H9 (cell line): ENCODE measurements at regions not wholly inside any gene's neighbourhood (a gene's known extent, or its start where the extent isn't known, plus 50 kb on each side); places are given as distances from the start of the nearest gene placed in this dataset.

Source experiments
- DNase-seq: peaks from one replicate; pipeline ENCODE4 v3.0.0-alpha.2; 2017
- H2AFZ ChIP-seq: one replicate; pipeline ENCODE4 v1.6.1; 2013; ENCODE audit warnings: mild to moderate bottlenecking, low read length, control low read depth, moderate library complexity
- H2AK5ac ChIP-seq: 2 replicates; pipeline ENCODE4 v1.6.1; 2013; ENCODE audit warnings: low read length, control low read depth, mixed read lengths; ENCODE audit not compliant: insufficient read length
- H2BK120ac ChIP-seq: one replicate; pipeline ENCODE4 v1.6.1; 2013; ENCODE audit warnings: low read depth, mild to moderate bottlenecking, low read length, control low read depth, inconsistent platforms; ENCODE audit not compliant: poor library complexity, severe bottlenecking
- H2BK12ac ChIP-seq: 2 replicates; pipeline ENCODE4 v1.6.1; 2013; ENCODE audit warnings: low read length, control low read depth, mixed read lengths, low read depth; ENCODE audit not compliant: insufficient read length
- H2BK15ac ChIP-seq: 2 replicates; pipeline ENCODE4 v1.6.1; 2013; ENCODE audit warnings: low read depth, low read length, control low read depth
- H2BK20ac ChIP-seq: one replicate; pipeline ENCODE4 v1.6.1; 2013; ENCODE audit warnings: low read depth, mild to moderate bottlenecking, low read length, control low read depth, inconsistent platforms; ENCODE audit not compliant: poor library complexity, severe bottlenecking
- H2BK5ac ChIP-seq: 2 replicates; pipeline ENCODE4 v1.6.1; 2013; ENCODE audit warnings: low read length, control low read depth, mixed read lengths; ENCODE audit not compliant: insufficient read length
- H3K14ac ChIP-seq: 2 replicates; pipeline ENCODE4 v1.6.1; 2013; ENCODE audit warnings: low read length, control low read depth; ENCODE audit not compliant: insufficient read depth
- H3K18ac ChIP-seq: 2 replicates; pipeline ENCODE4 v1.6.1; 2013; ENCODE audit warnings: low read depth, mild to moderate bottlenecking, mixed read lengths, low read length, control low read depth; ENCODE audit not compliant: insufficient read length
- H3K23ac ChIP-seq: 2 replicates; pipeline ENCODE4 v1.6.1; 2013; ENCODE audit warnings: low read length, control low read depth, mixed read lengths, low read depth; ENCODE audit not compliant: insufficient read length
- H3K23me2 ChIP-seq: 2 replicates; pipeline ENCODE4 v1.6.1; 2013; ENCODE audit warnings: low read depth, mild to moderate bottlenecking, mixed read lengths, low read length, control low read depth; ENCODE audit not compliant: insufficient read length, poor library complexity, severe bottlenecking
- H3K27ac ChIP-seq: 2 replicates; pipeline ENCODE4 v1.5.1; 2013; ENCODE audit warnings: low read length, control low read depth, mixed read lengths, low read depth; ENCODE audit not compliant: insufficient read length
- H3K27me3 ChIP-seq: 2 replicates; pipeline ENCODE4 v1.6.1; 2013; ENCODE audit warnings: low read length, control low read depth, inconsistent platforms; ENCODE audit not compliant: insufficient read depth
- H3K4ac ChIP-seq: 2 replicates; pipeline ENCODE4 v1.6.1; 2013; ENCODE audit warnings: low read depth, mild to moderate bottlenecking, control low read depth, inconsistent platforms, low read length, moderate library complexity
- H3K4me1 ChIP-seq: 2 replicates; pipeline ENCODE4 v1.6.1; 2013; ENCODE audit warnings: low read length, control low read depth, inconsistent platforms; ENCODE audit not compliant: insufficient read depth
- H3K4me2 ChIP-seq: 2 replicates; pipeline ENCODE4 v1.6.1; 2013; ENCODE audit warnings: low read length, control low read depth, mixed read lengths; ENCODE audit not compliant: insufficient read length, insufficient read depth
- H3K56ac ChIP-seq: 2 replicates; pipeline ENCODE4 v1.6.1; 2013; ENCODE audit warnings: low read depth, mild to moderate bottlenecking, mixed read lengths, low read length, control low read depth; ENCODE audit not compliant: insufficient read length
- H3K79me1 ChIP-seq: 2 replicates; pipeline ENCODE4 v1.6.1; 2013; ENCODE audit warnings: low read depth, mild to moderate bottlenecking, moderate library complexity, low read length, control low read depth, inconsistent platforms; ENCODE audit not compliant: insufficient read depth, poor library complexity, severe bottlenecking
- H3K79me2 ChIP-seq: 2 replicates; pipeline ENCODE4 v1.6.1; 2013; ENCODE audit warnings: low read length, control low read depth, inconsistent platforms; ENCODE audit not compliant: insufficient read depth
- H3K9ac ChIP-seq: 2 replicates; pipeline ENCODE4 v1.6.1; 2013; ENCODE audit warnings: low read length, control low read depth, mixed read lengths; ENCODE audit not compliant: insufficient read length; ENCODE audit errors: extremely low read depth
- H3K9me3 ChIP-seq: one replicate; pipeline ENCODE4 v1.6.1; 2013; ENCODE audit warnings: low read depth, low read length, inconsistent platforms; ENCODE audit not compliant: control insufficient read depth
- H3T11ph ChIP-seq: one replicate; pipeline ENCODE4 v1.6.1; 2013; ENCODE audit warnings: mild to moderate bottlenecking, low read length, control low read depth, inconsistent platforms
- H4K20me1 ChIP-seq: one replicate; pipeline ENCODE4 v1.6.1; 2013; ENCODE audit not compliant: control insufficient read depth, insufficient read length, insufficient read depth
- H4K5ac ChIP-seq: 2 replicates; pipeline ENCODE4 v1.6.1; 2013; ENCODE audit warnings: low read depth, mild to moderate bottlenecking, mixed read lengths, low read length, control low read depth; ENCODE audit not compliant: insufficient read length
- H4K8ac ChIP-seq: replicated peaks from 2 replicates; pipeline ENCODE4 v1.6.1; 2013; ENCODE audit warnings: low read length, control low read depth, mixed read lengths, low read depth; ENCODE audit not compliant: insufficient read length
- H4K91ac ChIP-seq: 2 replicates; pipeline ENCODE4 v1.6.1; 2013; ENCODE audit warnings: low read depth, mild to moderate bottlenecking, moderate library complexity, mixed read lengths, low read length, control low read depth; ENCODE audit not compliant: insufficient read length
- H3K27ac Mint-ChIP-seq, 3 experiments: 2 replicates in 2 of 3; 3 replicates in 1 of 3; pipeline ENCODE4 v1.8.0; 2020 to 2021; ENCODE audit warnings: mixed read lengths in 3 of 3, mild to moderate bottlenecking in 1 of 3, moderate library complexity in 1 of 3
- H3K27me3 Mint-ChIP-seq: 2 replicates; pipeline ENCODE4 v1.8.0; 2021; ENCODE audit warnings: low read depth, mild to moderate bottlenecking, moderate library complexity, mixed read lengths
- H3K36me3 Mint-ChIP-seq, 3 experiments: 2 replicates in 2 of 3; 3 replicates in 1 of 3; pipeline ENCODE4 v1.8.0; 2020 to 2021; ENCODE audit warnings: low read depth in 3 of 3, mixed read lengths in 3 of 3; ENCODE audit not compliant: insufficient read depth in 1 of 3
- H3K4me1 Mint-ChIP-seq, 2 experiments: 2 replicates each; pipeline ENCODE4 v1.8.0; 2020; ENCODE audit warnings: mixed read lengths in 2 of 2
- H3K4me3 Mint-ChIP-seq, 2 experiments: 2 replicates in 1 of 2; 3 replicates in 1 of 2; pipeline ENCODE4 v1.8.0; 2020 to 2021; ENCODE audit warnings: mild to moderate bottlenecking in 2 of 2, mixed read lengths in 2 of 2, moderate library complexity in 1 of 2
- H3K9me3 Mint-ChIP-seq, 2 experiments: 2 replicates in 1 of 2; 3 replicates in 1 of 2; pipeline ENCODE4 v1.8.0; 2020; ENCODE audit warnings: mild to moderate bottlenecking in 2 of 2, mixed read lengths in 2 of 2, moderate library complexity in 1 of 2
- CTCF ChIP-seq: fragments of 200-600 bp; sonication (generic); conservative IDR thresholded peaks from 3 replicates; pipeline ENCODE4 v1.8.0; 2021; ENCODE audit warnings: antibody characterized with exemption, mild to moderate bottlenecking
- WGBS: extraction: QIAGEN DNeasy Blood & Tissue Kit; methylation state at CpG from one replicate; pipeline ENCODE4 v1.1.7; 2013; ENCODE audit warnings: missing lambda C conversion rate, low lambda C conversion rate, mixed read lengths; ENCODE audit not compliant: insufficient read length; ENCODE audit errors: extremely low coverage; 5-methylcytosine and 5-hydroxymethylcytosine counted together

- no peak overlapping the region for H3K4me2 ChIP-seq
- H3K23me2 ChIP-seq, result no peaks in the 10 kb centered on the region
- no peak overlapping the region for H3K18ac ChIP-seq
- H2BK5ac ChIP-seq, result no peak overlapping the region
- no peaks in the 10 kb centered on the region for H3K9me3 ChIP-seq
- H3K9ac ChIP-seq, result no peak overlapping the region
- H3K36me3 Mint-ChIP-seq, result no peaks in the 10 kb centered on the region
- H3K14ac ChIP-seq, result no peak overlapping the region
- H3T11ph ChIP-seq, result no peak overlapping the region
- H3K56ac ChIP-seq, result no peak overlapping the region
- H2BK15ac ChIP-seq, result no peak overlapping the region
- no peak overlapping the region for H2BK20ac ChIP-seq
- no peaks in the 10 kb centered on the region for H3K27me3 Mint-ChIP-seq
- peaks cover 32 to 34% of the 10 kb centered on the region in 2 experiments for H3K4me1 Mint-ChIP-seq
- no peak overlapping the region for H2AK5ac ChIP-seq
- H2BK12ac ChIP-seq, result no peak overlapping the region
- no peak overlapping the region for H3K27ac ChIP-seq
- DNase-seq, result no peak
- TF ChIP-seq CTCF, result no peak
- H3K27ac Mint-ChIP-seq, result no peak overlapping the region
- H4K5ac ChIP-seq, result no peak overlapping the region
- H3K23ac ChIP-seq, result no peak overlapping the region
- no peak overlapping the region for H4K91ac ChIP-seq
- no peaks in the 10 kb centered on the region for H3K79me2 ChIP-seq
- H4K8ac ChIP-seq, result no peak overlapping the region
- H4K20me1 ChIP-seq, result no peaks in the 10 kb centered on the region
- H3K4me1 ChIP-seq, result peaks cover 9% of the 10 kb centered on the region
- no peak overlapping the region for H3K4ac ChIP-seq
- no peaks in the 10 kb centered on the region for H3K27me3 ChIP-seq
- no peak overlapping the region for H2AFZ ChIP-seq
- H3K79me1 ChIP-seq, result no peaks in the 10 kb centered on the region
- no peak overlapping the region for H3K4me3 Mint-ChIP-seq
- no peaks in the 10 kb centered on the region; a peak in 1 of 5 replicates for H3K9me3 Mint-ChIP-seq
- WGBS, result no CpG with 5 or more reads among the region's 3 CpGs
- no peak overlapping the region for H2BK120ac ChIP-seq
These were observed 1944.6 kb upstream of the WWC1 start for GRCh38 chr5:166346726-166347374.
